K562 (cell line): ENCODE measurements at regions not wholly inside any gene's neighbourhood (a gene's known extent, or its start where the extent isn't known, plus 50 kb on each side); places are given as distances from the start of the nearest gene placed in this dataset.

Experiments
- ATAC-seq: fragments of 200-7000 bp; cut with Tn5 transposase; 3 replicates; pipeline ENCODE4 v1.9.1; 2020; ENCODE audit warnings: moderate library complexity
- BruUV-seq: library from RNA; stranded (reverse); fragments of 400-500 nt; replicated peaks from 2 replicates; lab custom pipeline; 2021; lab: Mats Ljungman, UMichigan
- CTCF ChIA-PET: fragments of 300-600 bp; formaldehyde crosslinking; extraction: SDS; loops from one replicate; lab custom pipeline; 2021; ENCODE audit warnings: low intra/inter-chr PET ratio; lab: Yijun Ruan, JAX
- POLR2A ChIA-PET: fragments of 300-600, 350-650 bp; sonication (Branson Sonifier 250); formaldehyde crosslinking; extraction: SDS; loops from one replicate; lab custom pipeline; 2021; ENCODE audit warnings: antibody characterized with exemption, inconsistent platforms; lab: Yijun Ruan, JAX
- DNase-seq, 4 experiments: peaks; one replicate each; pipeline versions ENCODE4 v3.0.0 to v3.0.0-alpha.2; 2011 to 2018; ENCODE audit warnings: low spot score in 3 of 4, mixed read lengths in 3 of 4; ENCODE audit errors: extremely low read depth in 1 of 4
- FAIRE-seq: peaks from 2 replicates; lab custom pipeline; 2011; peaks lifted over from hg19 to GRCh38; lab: Jason Lieb, UNC
- H2AFZ ChIP-seq: 2 replicates; pipeline ENCODE4 v1.6.0; 2011; ENCODE audit warnings: low read depth, low read length, control low read depth, inconsistent platforms
- H3K27ac ChIP-seq: fragments of 200-600 bp; 3 replicates; pipeline ENCODE4 v1.8.0; 2011; ENCODE audit warnings: low read depth, mild to moderate bottlenecking, control low read depth, inconsistent platforms, low read length, moderate library complexity, mixed read lengths; ENCODE audit errors: extremely low read depth
- H3K27me3 ChIP-seq, 2 experiments: fragments of 300-600 bp in 1 of 2; 2 replicates in 1 of 2; 3 replicates in 1 of 2; pipeline versions ENCODE4 v1.6.0 to v1.8.0; 2011; ENCODE audit warnings: inconsistent platforms in 2 of 2, low read length in 2 of 2, mild to moderate bottlenecking in 1 of 2, mixed read lengths in 1 of 2, moderate library complexity in 1 of 2; ENCODE audit not compliant: control insufficient read depth in 2 of 2, insufficient read depth in 2 of 2
- H3K36me3 ChIP-seq: fragments of 300-600 bp; 3 replicates; pipeline ENCODE4 v1.8.0; 2011; ENCODE audit warnings: mild to moderate bottlenecking, low read length, inconsistent platforms; ENCODE audit not compliant: control insufficient read depth, insufficient read depth
- H3K4me1 ChIP-seq, 2 experiments: fragments of 200-600 bp in 1 of 2; replicated peaks in 1 of 2; 2 replicates in 1 of 2; 3 replicates in 1 of 2; pipeline versions ENCODE4 v1.5.1 to v1.8.0; 2011; ENCODE audit warnings: inconsistent platforms in 2 of 2, low read length in 2 of 2, mild to moderate bottlenecking in 1 of 2, mixed read lengths in 1 of 2, moderate library complexity in 1 of 2; ENCODE audit not compliant: control insufficient read depth in 2 of 2, insufficient read depth in 2 of 2
- H3K4me2 ChIP-seq: 2 replicates; pipeline ENCODE4 v1.6.1; 2011; ENCODE audit warnings: low read length, control low read depth, inconsistent platforms, mixed read lengths; ENCODE audit not compliant: insufficient read depth
- H3K4me3 ChIP-seq: fragments of 200-600 bp; sonication (generic), shearing (Covaris generic); 2 replicates; pipeline ENCODE4 v1.5.1; 2016; ENCODE audit warnings: control low read depth, inconsistent platforms
- H3K79me2 ChIP-seq: fragments of 200-600 bp; 3 replicates; pipeline ENCODE4 v1.8.0; 2011; ENCODE audit warnings: low read length, inconsistent platforms; ENCODE audit not compliant: control insufficient read depth, insufficient read depth
- H3K9ac ChIP-seq, 2 experiments: 2 replicates each; pipeline versions ENCODE4 v1.6.0 to v1.6.1; 2011; ENCODE audit warnings: low read depth in 2 of 2, low read length in 2 of 2, control low read depth in 1 of 2, inconsistent platforms in 1 of 2, mild to moderate bottlenecking in 1 of 2, mixed read lengths in 1 of 2; ENCODE audit not compliant: insufficient read depth in 1 of 2
- H3K9me1 ChIP-seq: one replicate; pipeline ENCODE4 v1.6.0; 2011; ENCODE audit warnings: inconsistent platforms, mild to moderate bottlenecking, low read length, moderate library complexity; ENCODE audit not compliant: control insufficient read depth, insufficient read depth
- H3K9me3 ChIP-seq: replicated peaks from 2 replicates; pipeline ENCODE4 v1.5.1; 2011; ENCODE audit warnings: low read depth, low read length, inconsistent platforms; ENCODE audit not compliant: control insufficient read depth, insufficient read depth
- H4K20me1 ChIP-seq: replicated peaks from 2 replicates; pipeline ENCODE4 v1.6.1; 2011; ENCODE audit warnings: low read length, inconsistent platforms, mixed read lengths; ENCODE audit not compliant: control insufficient read depth, insufficient read depth
- DMBX1 ChIP-seq: fragments of 250-450 bp; sonication (Bioruptor Pico); IDR thresholded peaks from 2 replicates; pipeline ENCODE4 v1.8.0; 2022; ENCODE audit warnings: inconsistent platforms, mild to moderate bottlenecking, moderate library complexity, borderline replicate concordance
- HLTF ChIP-seq: fragments of 450-650 bp; IDR thresholded peaks from 2 replicates; pipeline ENCODE4 v1.6.1; 2016
- HOXB6 ChIP-seq: fragments of 250-450 bp; sonication (Bioruptor Pico); IDR thresholded peaks from 2 replicates; pipeline ENCODE4 v1.5.1; 2022; ENCODE audit warnings: mild to moderate bottlenecking, borderline replicate concordance
- IRF2 ChIP-seq: sonication (generic); formaldehyde crosslinking; IDR thresholded peaks from 2 replicates; pipeline ENCODE4 v1.8.1; 2022; ENCODE audit warnings: mild to moderate bottlenecking, missing genetic modification reagents
- MEF2D ChIP-seq: conservative IDR thresholded peaks from 2 replicates; pipeline ENCODE4 v1.6.1; 2016; ENCODE audit warnings: low read depth, missing genetic modification characterization, missing compliant biosample characterization
- RB1 ChIP-seq: fragments of 450-650 bp; IDR thresholded peaks from 2 replicates; pipeline ENCODE4 v1.6.1; 2017; ENCODE audit warnings: low read depth, mild to moderate bottlenecking
- SMAD4 ChIP-seq: fragments of 250-450 bp; sonication (Bioruptor Pico); conservative IDR thresholded peaks from 2 replicates; pipeline ENCODE4 v1.8.0; 2021; ENCODE audit warnings: inconsistent platforms, mild to moderate bottlenecking, moderate library complexity
- U2AF2 ChIP-seq: fragments of 200-400 bp; formaldehyde crosslinking; optimal IDR thresholded peaks from 2 replicates; pipeline ENCODE3; 2017; ENCODE audit warnings: low read depth, mild to moderate bottlenecking, low read length
- ZKSCAN8 ChIP-seq: fragments of 200-800 bp; sonication (Bioruptor generic); IDR thresholded peaks from 2 replicates; pipeline ENCODE4 v1.6.1; 2016; ENCODE audit warnings: missing genetic modification characterization, missing compliant biosample characterization
- ZNF77 ChIP-seq: fragments of 250-450 bp; sonication (Bioruptor Pico); IDR thresholded peaks from 2 replicates; pipeline ENCODE4 v1.5.0; 2020
- whole genome bisulfite sequencing: fragments of 100-300 bp; shearing (Covaris generic); methylation state at CpG from one replicate; pipeline ENCODE4 v1.1.6; 2016; ENCODE audit warnings: low coverage, mixed read lengths; ENCODE audit not compliant: insufficient coverage; ENCODE audit errors: missing lambda C conversion rate; 5-methylcytosine and 5-hydroxymethylcytosine counted together
- in situ Hi-C: fragments of 300-500 bp; cut with MboI; formaldehyde crosslinking; loops from 4 replicates; pipeline ENCODE4 v1.15.0; 2018; ENCODE audit warnings: inconsistent platforms, mixed read lengths
- intact Hi-C: fragments of 100-400 bp; cut with micrococcal nuclease; formaldehyde crosslinking; loops from 2 replicates; pipeline ENCODE4 v1.14.2; 2022
- TF ChIP-seq, protein P1 (sequence below): fragments of 250-450 bp; sonication (Bioruptor Pico); IDR thresholded peaks from 2 replicates; pipeline ENCODE4 v1.8.0; 2022; ENCODE audit warnings: inconsistent platforms

GRCh38 chr2:109689973-109690372, 75.8 kb downstream of the SOWAHC start:
- CTCF ChIA-PET: no interaction called here
- intact Hi-C loops: no loop called here
- H3K9ac ChIP-seq: no peak overlapping the region
- no peaks in the 10 kb centered on the region for H3K36me3 ChIP-seq
- TF ChIP-seq ZNF77 (CRISPR knock-in tag): no peak
- TF ChIP-seq HLTF: no peak
- no peak for TF ChIP-seq U2AF2
- TF ChIP-seq SMAD4 (CRISPR knock-in tag): no peak
- no peak for TF ChIP-seq MEF2D (tag)
- TF ChIP-seq DMBX1 (CRISPR knock-in tag): no peak
- TF ChIP-seq, all 486 proteins: peak for 0
- H3K4me3 ChIP-seq: no peak overlapping the region
- H3K27me3 ChIP-seq: peaks cover 0 to 6% of the 10 kb centered on the region in 2 experiments; a peak in 3 of 5 replicates
- H3K9me3 ChIP-seq: no peaks in the 10 kb centered on the region
- WGBS: 2% methylated on average over 9 of the region's 9 CpGs
- POLR2A ChIA-PET: interaction anchor here (1.5 kb wide), 1 partner anchor 16 kb away, joined by 3 read pairs; no protein-coding TSS in a partner anchor
- DNase-seq (no peak), FAIRE-seq (no peak), ATAC-seq (no peak)
- BruUV-seq: no TSS peak
- no peaks in the 10 kb centered on the region for H3K9me1 ChIP-seq
- in situ Hi-C loops: no loop called here
- H3K4me1 ChIP-seq: no peaks in the 10 kb centered on the region
- H4K20me1 ChIP-seq: no peaks in the 10 kb centered on the region
- H3K27ac ChIP-seq: no peak overlapping the region
- H2AFZ ChIP-seq: no peak overlapping the region
- H3K79me2 ChIP-seq: no peaks in the 10 kb centered on the region
- no peak overlapping the region for H3K4me2 ChIP-seq

GRCh38 chr2:109690457-109690821, 76.3 kb downstream of the SOWAHC start:
- Histone ChIP-seq H3K4me1 (no peaks in the 10 kb centered on the region), H4K20me1 (no peaks in the 10 kb centered on the region), H3K4me3 (no peak overlapping the region), H3K27me3 (peaks cover 0 to 2% of the 10 kb centered on the region in 2 experiments; a peak in 3 of 5 replicates), H3K4me2 (no peak overlapping the region), H3K9me3 (no peaks in the 10 kb centered on the region), H3K9ac (no peak overlapping the region), H3K79me2 (no peaks in the 10 kb centered on the region), H2AFZ (no peak overlapping the region), H3K9me1 (no peaks in the 10 kb centered on the region), H3K36me3 (no peaks in the 10 kb centered on the region), H3K27ac (no peak overlapping the region)
- ATAC-seq: no peak
- 5% methylated on average over 6 of the region's 6 CpGs for WGBS
- CTCF ChIA-PET: no interaction called here
- no peak for DNase-seq
- intact Hi-C loops: no loop called here
- FAIRE-seq: no peak
- no TSS peak for BruUV-seq
- in situ Hi-C loops: no loop called here
- POLR2A ChIA-PET: interaction anchor here (1.5 kb wide), 1 partner anchor 17 kb away, joined by 3 read pairs; no protein-coding TSS in a partner anchor
- no peak for TF ChIP-seq IRF2 (CRISPR knock-in tag)
- no peak for TF ChIP-seq RB1
- no peak for TF ChIP-seq ZKSCAN8 (CRISPR knock-in tag)
- TF ChIP-seq HOXB6: no peak
- TF ChIP-seq, protein P1, sequence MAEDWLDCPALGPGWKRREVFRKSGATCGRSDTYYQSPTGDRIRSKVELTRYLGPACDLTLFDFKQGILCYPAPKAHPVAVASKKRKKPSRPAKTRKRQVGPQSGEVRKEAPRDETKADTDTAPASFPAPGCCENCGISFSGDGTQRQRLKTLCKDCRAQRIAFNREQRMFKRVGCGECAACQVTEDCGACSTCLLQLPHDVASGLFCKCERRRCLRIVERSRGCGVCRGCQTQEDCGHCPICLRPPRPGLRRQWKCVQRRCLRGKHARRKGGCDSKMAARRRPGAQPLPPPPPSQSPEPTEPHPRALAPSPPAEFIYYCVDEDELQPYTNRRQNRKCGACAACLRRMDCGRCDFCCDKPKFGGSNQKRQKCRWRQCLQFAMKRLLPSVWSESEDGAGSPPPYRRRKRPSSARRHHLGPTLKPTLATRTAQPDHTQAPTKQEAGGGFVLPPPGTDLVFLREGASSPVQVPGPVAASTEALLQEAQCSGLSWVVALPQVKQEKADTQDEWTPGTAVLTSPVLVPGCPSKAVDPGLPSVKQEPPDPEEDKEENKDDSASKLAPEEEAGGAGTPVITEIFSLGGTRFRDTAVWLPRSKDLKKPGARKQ (CRISPR knock-in tag): no peak
